ENCODE measurements at regions not wholly inside any gene's neighbourhood (a gene's known extent, or its start where the extent isn't known, plus 50 kb on each side); places are given as distances from the start of the nearest gene placed in this dataset.

DNA sequence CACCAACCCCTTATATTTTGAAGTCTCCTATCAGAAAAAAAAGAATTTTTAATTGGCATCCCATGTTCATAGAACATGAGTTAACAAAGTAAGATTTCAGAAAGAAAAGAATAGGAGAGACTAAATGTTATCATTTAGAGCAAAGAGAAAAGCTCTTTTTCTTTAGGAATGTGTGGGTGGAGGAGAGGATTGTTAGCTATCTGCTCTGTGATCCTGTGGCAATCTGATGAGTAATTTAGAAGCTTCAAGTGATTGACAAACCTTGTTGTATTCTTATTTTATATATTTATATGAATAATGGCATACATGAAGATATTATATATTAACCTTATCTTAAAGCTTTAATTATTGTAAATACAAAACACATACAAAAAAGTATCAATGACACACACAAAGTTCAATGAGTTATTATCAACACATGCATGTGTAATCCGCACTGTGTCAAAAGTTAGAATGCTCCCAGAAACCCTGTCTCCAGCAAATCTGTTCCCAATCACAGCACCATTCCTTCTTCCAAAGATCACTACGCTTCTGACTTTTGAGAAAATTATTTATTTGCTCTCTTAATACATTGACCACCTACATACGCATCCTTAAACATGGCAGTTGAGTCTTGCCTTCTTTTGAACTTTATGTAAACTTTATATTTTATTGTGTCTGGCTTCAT lies 907.4 kb downstream of the MCTP2 start:
- no peaks in the 10 kb centered on the region for H3K4me1 ChIP-seq
- intact Hi-C loops (cut with DNase I) = no loop called here
- H3K27me3 ChIP-seq = no peaks in the 10 kb centered on the region
- no peak overlapping the region for H3K27ac ChIP-seq
- H3K9me3 ChIP-seq = no peaks in the 10 kb centered on the region
- WGBS, 2 donors = 71 to 77% methylated on average over 3 of the region's 3 CpGs
- H3K4me3 ChIP-seq = no peak overlapping the region
- no peak for DNase-seq
- no peaks in the 10 kb centered on the region for H3K36me3 ChIP-seq (replicated peaks in 1 of 2; ENCODE audit: insufficient read depth in 1 of 2, low read depth in 2 of 2)
- no peak for ATAC-seq
- no peak for TF ChIP-seq POLR2A (IDR thresholded peaks at IDR 0.05)

- no peak overlapping the region for H3K27ac ChIP-seq
- WGBS, 2 donors = 61 to 72% methylated on average over 2 of the region's 2 CpGs
Measured at GRCh38 chr15:95141486-95141885, 910.1 kb downstream of the MCTP2 start.

GRCh38 chr15:95142531-95142930 lies 911.2 kb downstream of the MCTP2 start:
- Histone ChIP-seq H3K9me3 (no peaks in the 10 kb centered on the region), H3K36me3 (replicated peaks in 1 of 2; ENCODE audit: insufficient read depth in 1 of 2, low read depth in 2 of 2) (no peaks in the 10 kb centered on the region), H3K27me3 (no peaks in the 10 kb centered on the region), H3K27ac (no peak overlapping the region), H3K4me1 (no peaks in the 10 kb centered on the region), H3K4me3 (no peak overlapping the region)
- TF ChIP-seq, protein P1, sequence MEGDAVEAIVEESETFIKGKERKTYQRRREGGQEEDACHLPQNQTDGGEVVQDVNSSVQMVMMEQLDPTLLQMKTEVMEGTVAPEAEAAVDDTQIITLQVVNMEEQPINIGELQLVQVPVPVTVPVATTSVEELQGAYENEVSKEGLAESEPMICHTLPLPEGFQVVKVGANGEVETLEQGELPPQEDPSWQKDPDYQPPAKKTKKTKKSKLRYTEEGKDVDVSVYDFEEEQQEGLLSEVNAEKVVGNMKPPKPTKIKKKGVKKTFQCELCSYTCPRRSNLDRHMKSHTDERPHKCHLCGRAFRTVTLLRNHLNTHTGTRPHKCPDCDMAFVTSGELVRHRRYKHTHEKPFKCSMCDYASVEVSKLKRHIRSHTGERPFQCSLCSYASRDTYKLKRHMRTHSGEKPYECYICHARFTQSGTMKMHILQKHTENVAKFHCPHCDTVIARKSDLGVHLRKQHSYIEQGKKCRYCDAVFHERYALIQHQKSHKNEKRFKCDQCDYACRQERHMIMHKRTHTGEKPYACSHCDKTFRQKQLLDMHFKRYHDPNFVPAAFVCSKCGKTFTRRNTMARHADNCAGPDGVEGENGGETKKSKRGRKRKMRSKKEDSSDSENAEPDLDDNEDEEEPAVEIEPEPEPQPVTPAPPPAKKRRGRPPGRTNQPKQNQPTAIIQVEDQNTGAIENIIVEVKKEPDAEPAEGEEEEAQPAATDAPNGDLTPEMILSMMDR (IDR thresholded peaks at IDR 0.05) = no peak
- no peak for TF ChIP-seq POLR2A (IDR thresholded peaks at IDR 0.05)
- WGBS, 2 donors = 63 to 68% methylated on average over 1 of the region's 1 CpG
- DNase-seq (no peak), ATAC-seq (no peak)
- intact Hi-C loops (cut with DNase I) = no loop called here

More at GRCh38 chr15:95141486-95141885, 910.1 kb downstream of the MCTP2 start:
- DNase-seq (no peak), ATAC-seq (no peak)
- TF ChIP-seq, protein P1 (IDR thresholded peaks at IDR 0.05) = no peak
- no peak for TF ChIP-seq POLR2A (IDR thresholded peaks at IDR 0.05)
- intact Hi-C loops (cut with DNase I) = no loop called here
- H3K4me1 ChIP-seq = no peaks in the 10 kb centered on the region
- H3K36me3 ChIP-seq (replicated peaks in 1 of 2; ENCODE audit: insufficient read depth in 1 of 2, low read depth in 2 of 2) = no peaks in the 10 kb centered on the region
- H3K27me3 ChIP-seq = no peaks in the 10 kb centered on the region
- H3K9me3 ChIP-seq = no peaks in the 10 kb centered on the region
- H3K4me3 ChIP-seq = no peak overlapping the region

GRCh38 chr15:95146481-95146880 lies 915.1 kb downstream of the MCTP2 start:
- H3K27ac ChIP-seq = no peak overlapping the region
- ATAC-seq (no peak), DNase-seq (no peak)
- 74 to 80% methylated on average over 5 of the region's 5 CpGs for WGBS, 2 donors
- H3K4me3 ChIP-seq = no peak overlapping the region
- no peaks in the 10 kb centered on the region for H3K27me3 ChIP-seq
- intact Hi-C loops (cut with DNase I) = no loop called here
- H3K9me3 ChIP-seq = no peaks in the 10 kb centered on the region
- TF ChIP-seq, protein P1 (IDR thresholded peaks at IDR 0.05) = no peak
- no peak for TF ChIP-seq POLR2A (IDR thresholded peaks at IDR 0.05)
- no peaks in the 10 kb centered on the region for H3K4me1 ChIP-seq
- H3K36me3 ChIP-seq (replicated peaks in 1 of 2; ENCODE audit: insufficient read depth in 1 of 2, low read depth in 2 of 2) = no peaks in the 10 kb centered on the region

GRCh38 chr15:95148183-95148582 lies 916.8 kb downstream of the MCTP2 start:
- DNase-seq (no peak), ATAC-seq (no peak)
- WGBS, 2 donors = 69 to 71% methylated on average over 2 of the region's 2 CpGs
- Histone ChIP-seq H3K4me1 (no peaks in the 10 kb centered on the region), H3K36me3 (replicated peaks in 1 of 2; ENCODE audit: insufficient read depth in 1 of 2, low read depth in 2 of 2) (no peaks in the 10 kb centered on the region), H3K27me3 (no peaks in the 10 kb centered on the region), H3K4me3 (no peak overlapping the region), H3K9me3 (no peaks in the 10 kb centered on the region), H3K27ac (no peak overlapping the region)
- intact Hi-C loops (cut with DNase I) = no loop called here
- TF ChIP-seq, protein P1 (IDR thresholded peaks at IDR 0.05) = no peak
- no peak for TF ChIP-seq POLR2A (IDR thresholded peaks at IDR 0.05)

Data from body of pancreas (tissue), 4 donors.